ENCODE measurements at regions not wholly inside any gene's neighbourhood (a gene's known extent, or its start where the extent isn't known, plus 50 kb on each side); places are given as distances from the start of the nearest gene placed in this dataset.

- TF ChIP-seq, protein P1, sequence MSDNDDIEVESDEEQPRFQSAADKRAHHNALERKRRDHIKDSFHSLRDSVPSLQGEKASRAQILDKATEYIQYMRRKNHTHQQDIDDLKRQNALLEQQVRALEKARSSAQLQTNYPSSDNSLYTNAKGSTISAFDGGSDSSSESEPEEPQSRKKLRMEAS (IDR thresholded peaks at IDR 0.05; ENCODE audit: low read depth), result no peak
- TF ChIP-seq GABPA (IDR thresholded peaks at IDR 0.05; ENCODE audit: low read depth), result no peak
Measured at GRCh38 chr9:97774673-97775072, 77.5 kb upstream of the XPA start.

Measured in SK-N-SH (cell line).